ENCODE measurements at regions not wholly inside any gene's neighbourhood (a gene's known extent, or its start where the extent isn't known, plus 50 kb on each side); places are given as distances from the start of the nearest gene placed in this dataset.

- peak; percentile 88 to 95 for DNase-seq
Observed at GRCh38 chr21:34022627-34023335, 50.6 kb upstream of the MRPS6 start.

DNA sequence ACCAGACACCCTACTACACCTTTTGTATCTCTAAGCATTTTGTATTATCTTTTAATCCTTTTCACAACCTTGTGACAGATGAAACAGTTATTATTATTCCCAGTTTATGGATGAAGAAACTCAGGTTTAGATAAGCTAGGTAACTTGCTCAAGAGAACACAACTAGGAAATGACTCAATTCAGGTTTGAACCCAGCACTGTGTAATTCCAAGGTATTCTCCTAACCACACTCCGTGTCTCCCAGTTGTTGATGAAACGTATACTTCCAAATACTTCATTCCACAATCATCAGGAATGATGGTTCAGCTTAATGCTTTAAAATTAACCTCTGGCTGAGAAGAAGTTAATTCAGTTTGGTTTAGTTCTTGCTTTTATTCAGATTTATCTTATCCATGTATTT, 51.7 kb upstream of the MRPS6 start:
- no peak for DNase-seq

DNA sequence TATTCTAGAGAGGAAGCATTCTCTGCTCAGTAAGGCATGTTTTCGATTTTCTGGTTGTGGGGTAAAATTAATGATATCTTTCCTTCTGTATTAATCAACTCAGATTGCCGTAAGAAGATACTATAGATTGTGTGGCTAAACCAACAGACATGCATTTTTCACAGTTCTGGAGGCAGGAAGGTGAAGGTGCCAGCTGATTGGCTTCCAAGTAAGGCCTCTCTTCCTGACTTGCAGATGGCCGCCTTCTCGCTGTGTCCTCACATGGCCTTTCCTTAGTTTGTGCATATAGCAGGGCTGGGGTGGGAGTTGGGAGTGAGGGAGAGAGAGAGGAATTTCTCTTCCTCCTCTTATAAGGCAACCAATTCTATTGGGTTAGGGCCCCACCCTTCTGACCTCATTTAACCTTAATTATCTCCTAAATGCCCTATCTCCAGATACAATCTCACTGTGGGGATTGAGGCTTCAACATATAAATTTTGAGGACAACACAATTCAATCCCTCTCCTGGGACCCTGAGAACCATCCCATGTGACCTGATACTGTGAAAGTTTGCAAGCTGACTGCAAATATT, 52.3 kb upstream of the MRPS6 start:
- no peak for DNase-seq

DNA sequence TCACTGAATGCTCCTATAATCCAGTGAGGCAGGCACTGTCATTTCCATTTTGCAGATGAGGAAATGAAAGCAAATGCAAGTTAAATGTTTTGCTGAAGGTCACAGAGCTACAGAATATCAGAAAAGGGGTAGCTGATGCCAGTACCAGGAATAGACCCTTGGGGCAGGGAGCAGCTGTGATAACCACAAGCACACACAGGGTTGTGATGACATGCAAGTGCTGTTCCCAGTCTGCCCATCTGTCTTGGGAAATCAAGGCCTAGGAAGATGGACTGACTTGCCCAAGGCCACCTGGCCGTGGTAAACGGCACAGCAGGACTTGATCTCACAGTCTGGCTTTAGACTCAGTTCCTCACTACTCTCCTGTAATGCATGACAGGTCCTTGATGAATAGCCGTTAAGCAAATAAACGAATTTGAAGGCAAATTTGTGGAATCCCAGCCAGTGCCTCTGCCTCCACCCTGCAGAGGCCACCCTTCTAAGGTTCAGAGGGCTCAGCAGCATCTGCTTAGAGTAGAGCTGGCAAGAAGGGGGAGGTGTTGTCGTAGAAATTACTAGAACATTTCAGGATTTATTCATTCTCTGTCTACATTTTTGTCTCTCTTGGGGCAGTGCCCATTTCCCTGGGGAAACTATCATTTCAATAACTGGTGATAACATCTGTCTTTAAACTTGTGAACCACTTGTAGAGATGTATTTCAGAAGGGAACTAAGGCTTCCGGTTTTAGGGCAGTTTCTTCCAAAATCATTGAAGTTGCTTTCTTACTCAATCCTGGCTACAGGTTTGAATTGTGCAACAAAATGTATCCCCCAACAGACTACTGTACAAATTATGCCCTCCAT, 53.2 kb upstream of the MRPS6 start:
- DNase-seq = peak; percentile 40 to 45

GRCh38 chr21:34019402-34019801, 54.0 kb upstream of the MRPS6 start:
- DNase-seq = no peak

DNA sequence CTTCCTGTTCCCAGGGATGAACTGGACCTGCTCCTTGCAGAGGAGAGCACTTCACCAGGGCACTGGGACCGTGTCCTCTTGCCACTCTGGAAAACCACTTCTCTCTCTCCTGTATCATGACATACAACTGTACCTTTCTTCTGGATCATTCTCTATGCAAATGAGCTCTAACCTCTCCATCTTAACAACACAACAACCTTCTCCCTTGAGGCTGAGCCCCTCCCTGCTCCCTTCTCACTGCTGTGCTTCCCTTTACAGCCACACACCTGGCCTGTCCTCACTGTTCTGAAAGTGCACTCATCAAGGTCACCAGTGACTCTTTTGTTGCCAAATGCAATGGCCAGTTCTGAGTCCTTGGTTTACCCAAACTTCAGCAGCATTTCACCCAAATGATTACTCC, 54.5 kb upstream of the MRPS6 start:
- DNase-seq = no peak

- DNase-seq = no peak
Observed at GRCh38 chr21:34018185-34018584, 55.2 kb upstream of the MRPS6 start.

GRCh38 chr21:34017039-34017961, 56.1 kb upstream of the MRPS6 start:
- peak; percentile 79 to 90 for DNase-seq

DNA sequence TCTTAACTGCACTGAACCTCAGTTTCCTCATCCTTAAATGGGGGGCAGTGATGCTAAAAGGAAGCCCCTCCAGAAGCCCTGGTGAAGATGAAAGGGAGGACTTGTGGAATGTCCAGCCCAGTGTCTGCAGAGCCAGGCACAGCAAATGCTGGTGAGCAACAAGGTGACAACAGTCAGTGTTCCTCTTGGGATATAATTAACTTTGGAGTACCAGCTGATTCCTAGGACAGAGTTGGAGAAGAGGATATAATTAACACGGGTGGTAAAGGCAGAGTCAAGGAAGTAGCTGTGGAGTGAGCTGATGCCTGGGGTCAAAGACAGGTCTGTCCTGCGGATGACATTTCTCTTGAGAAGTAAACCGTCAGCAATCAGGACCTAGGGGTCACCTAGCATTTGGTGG, 60.7 kb upstream of the MRPS6 start:
- DNase-seq = no peak

DNA sequence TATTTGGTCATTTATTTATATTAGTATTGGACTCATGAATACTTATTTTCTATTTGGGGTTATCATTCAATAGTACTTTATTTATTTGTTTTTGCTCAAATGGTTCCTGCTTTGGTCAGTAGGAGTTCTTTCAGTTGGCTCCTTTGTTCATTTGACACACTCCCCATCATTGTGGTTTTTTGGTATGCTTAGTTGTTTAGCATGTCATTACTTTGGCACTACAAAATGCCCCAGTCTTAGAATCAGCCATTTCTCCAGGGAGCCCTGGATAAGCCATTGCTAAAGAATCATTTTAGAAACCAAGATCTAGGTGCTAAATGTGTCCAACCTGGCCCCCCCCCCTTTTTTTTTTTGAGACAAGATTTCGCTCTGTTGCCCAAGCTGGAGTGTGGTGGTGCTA, 61.7 kb upstream of the MRPS6 start:
- no peak for DNase-seq

DNA sequence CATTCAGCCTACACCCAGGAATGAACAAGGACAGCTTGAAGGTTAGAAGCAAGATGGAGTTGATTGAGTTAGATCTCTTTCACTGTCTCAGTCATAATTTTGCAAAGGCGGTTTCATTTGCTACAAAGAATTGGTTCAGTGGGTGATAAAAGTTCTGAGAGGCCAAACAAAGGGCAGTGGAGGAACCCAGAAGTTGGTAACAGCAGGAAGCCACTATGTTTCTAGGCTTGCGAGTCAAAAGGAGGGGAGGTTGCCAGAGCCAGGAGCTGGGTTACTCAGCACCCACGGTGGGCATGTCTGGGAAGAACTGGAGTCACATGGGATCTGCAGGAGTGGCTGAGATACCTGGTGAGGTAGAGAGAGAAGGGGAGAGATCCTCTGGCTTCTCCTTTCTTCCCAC, 64.2 kb upstream of the MRPS6 start:
- DNase-seq = no peak

DNA sequence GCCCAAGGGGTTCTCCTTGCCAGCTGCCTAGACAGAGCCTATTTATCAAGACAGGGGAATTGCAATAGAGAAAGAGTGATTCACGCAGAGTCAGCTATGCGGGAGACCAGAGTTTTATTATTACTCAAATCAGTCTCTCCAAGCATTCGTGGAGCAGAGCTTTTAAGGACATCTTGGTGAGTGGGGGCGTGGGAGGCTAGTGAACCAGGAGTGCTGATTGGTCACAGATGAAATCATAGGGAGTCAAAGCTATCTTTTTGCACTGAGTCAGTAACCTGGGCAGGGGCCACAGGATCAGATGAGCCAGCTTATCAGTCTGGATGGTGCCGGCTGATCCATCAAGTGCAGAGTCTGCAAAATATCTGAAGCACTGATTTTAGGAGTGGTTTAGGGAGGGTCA, 64.8 kb upstream of the MRPS6 start:
- no peak for DNase-seq

DNA sequence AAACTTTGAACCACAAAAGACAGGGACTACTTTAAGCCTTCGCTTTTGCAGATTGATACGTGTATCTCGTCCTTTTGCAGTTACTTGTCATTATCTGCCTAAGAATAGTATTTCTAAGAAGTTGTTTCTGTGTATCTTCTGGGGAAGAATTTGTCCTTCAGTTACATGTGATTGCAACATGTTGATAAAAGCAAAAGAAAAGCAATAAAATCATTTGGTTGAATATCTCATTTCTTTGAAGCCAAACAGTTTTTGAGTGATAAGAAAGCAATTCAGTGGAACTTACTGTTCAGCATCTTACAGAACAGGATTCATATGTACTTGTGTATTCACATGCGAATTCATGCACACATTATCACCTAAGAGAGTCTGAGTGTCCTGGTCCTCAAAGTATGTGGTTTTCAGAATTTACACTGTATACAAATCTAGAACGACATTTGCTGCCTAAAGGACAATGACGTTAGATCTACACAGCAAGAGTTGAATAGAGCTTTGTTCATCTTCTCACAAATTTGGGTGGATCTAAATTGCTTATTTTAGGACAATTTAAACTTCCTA, 66.7 kb upstream of the MRPS6 start:
- DNase-seq = no peak

DNA sequence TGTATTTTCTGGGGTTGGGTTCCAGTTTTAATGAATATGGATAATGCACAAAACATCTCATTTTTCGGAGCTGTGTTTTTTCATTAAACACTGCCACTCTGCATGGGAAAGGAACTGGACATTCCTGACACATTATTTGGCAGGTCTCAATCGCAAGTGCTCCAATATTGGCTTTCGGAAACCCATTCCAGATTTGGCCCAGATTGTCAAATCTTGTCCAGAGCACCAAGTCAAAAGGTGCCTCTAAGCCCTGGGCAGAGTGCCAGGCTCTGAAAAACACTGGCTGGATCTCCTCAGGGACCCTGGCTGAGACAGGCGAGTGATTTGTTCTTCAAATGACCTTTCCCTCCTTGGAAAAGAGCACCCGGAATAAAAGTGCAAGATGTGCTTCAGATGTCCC, 68.4 kb upstream of the MRPS6 start:
- DNase-seq = no peak

DNA sequence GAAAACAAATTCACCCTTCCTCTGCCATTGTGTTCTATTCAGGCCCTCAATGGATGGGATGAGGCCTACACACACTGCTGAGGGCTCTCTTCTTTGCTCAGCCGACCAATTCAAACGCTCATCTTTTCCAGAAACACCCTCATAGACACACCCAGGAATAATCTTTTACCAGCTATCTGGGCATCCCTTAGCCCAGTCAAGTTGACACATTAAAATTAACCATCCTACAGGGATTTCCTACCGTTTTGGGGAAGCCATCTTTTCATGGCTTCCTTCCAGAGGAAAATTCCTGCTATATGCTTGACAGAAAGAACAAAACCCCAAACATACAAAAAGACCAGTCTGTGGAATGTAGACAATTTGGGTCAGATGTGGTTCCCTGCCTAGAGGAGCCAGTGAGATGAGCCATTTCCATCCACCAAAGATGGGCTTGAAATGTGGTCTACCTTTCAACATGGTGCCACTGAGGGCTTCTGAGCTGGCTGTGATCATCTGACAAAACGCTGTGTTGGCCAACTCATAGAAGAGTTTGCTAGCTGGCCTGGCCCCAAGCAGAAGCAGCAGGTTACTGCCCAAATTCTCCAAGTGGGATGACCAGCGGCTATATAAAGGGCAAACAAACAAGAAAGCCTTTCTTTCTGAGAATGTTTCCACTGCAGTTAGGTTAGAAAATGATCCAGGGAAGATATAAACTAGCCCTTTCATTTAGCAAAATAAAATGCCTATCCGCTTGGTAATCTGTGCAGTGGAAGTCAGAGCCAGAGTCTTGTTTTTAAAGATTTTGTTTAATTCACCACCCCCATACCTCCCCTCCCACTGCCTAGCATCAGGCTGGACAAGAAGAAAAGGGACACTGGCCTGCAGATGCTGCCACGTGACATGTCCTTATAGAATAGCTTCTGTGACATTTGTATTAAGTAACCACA, 69.1 kb upstream of the MRPS6 start:
- DNase-seq = no peak

GRCh38 chr21:34003428-34003827, 70.0 kb upstream of the MRPS6 start:
- no peak for DNase-seq

DNA sequence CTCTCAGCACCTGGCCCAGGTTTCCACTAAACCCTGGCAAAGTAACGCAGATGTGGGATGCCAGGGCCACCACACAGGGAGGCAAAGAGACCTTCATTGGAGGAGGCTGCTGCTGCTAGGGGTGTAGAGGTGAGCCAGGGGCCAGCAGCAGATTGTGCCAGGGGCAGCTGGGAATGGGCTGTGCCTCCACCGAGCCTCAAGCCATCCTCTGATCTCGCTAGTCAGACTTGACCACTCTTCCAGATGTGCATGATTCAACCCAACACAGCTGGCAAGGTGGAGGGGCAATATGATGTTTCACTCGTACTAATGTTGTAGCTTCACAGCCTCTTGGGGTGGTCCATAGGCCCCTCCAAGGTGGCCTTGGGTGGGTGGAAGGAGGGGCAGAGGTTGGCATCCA, 73.0 kb upstream of the MRPS6 start:
- DNase-seq = no peak

DNA sequence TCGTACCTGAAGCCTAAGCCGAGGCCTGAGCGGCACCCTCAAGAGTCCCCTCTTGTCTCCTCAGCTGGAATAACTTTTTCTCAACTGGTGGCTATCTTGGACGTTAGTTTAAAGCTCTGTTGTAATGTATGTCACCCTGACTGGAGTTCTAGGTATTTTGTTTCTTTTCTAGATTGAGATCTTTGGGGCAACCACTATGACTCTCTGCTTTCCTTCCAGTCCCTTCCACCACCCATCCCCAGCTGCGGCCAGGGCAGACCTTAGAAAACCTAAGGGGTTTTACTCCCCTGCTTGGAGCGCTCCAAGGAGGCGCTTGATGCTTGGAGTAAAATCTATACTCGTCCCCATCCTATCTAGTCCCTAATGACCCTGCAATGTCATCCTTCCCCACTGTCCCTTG, 74.6 kb upstream of the MRPS6 start:
- DNase-seq = no peak

DNA sequence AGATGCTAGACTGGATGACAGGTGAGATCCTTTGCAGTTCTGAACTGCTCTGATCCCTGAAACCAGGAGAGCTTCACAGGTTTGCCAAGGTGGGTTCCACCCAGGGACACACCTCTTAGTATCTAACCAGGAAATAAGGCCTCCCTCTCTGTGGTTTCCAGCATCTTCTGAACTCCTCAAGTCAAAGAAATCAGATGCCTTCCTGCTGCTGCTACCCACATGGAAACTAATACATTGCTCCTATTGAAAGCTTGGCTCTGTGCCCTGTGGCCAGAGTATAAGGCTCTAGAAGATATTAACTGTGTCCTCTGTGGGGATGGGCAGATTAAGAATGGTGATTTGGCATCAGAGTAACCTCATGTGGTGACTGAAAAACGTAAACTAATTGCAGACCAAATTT, 75.0 kb upstream of the MRPS6 start:
- DNase-seq = no peak

- DNase-seq = no peak
Observed at GRCh38 chr21:33997436-33997835, 75.9 kb upstream of the MRPS6 start.

GRCh38 chr21:33994373-33994772, 78.8 kb upstream of the ATP5PO start:
- no peak for DNase-seq
